Thoracic aorta (tissue), 2 donors: ENCODE measurements at regions not wholly inside any gene's neighbourhood (a gene's known extent, or its start where the extent isn't known, plus 50 kb on each side); places are given as distances from the start of the nearest gene placed in this dataset.

ENCODE experiments used
- ATAC-seq: fragments of 150-250 bp; one replicate; pipeline ENCODE4 v1.8.0; 2017; ENCODE audit warnings: low read depth; ENCODE audit not compliant: insufficient number of reproducible peaks, low FRiP score
- DNase-seq: peaks from one replicate; pipeline ENCODE4 v3.0.0-alpha.2; 2020; ENCODE audit warnings: low spot score
- H3K27ac ChIP-seq, 2 donors: fragments of 200-600 bp; sonication (generic); 1 replicate in 1 of 2; 2 replicates in 1 of 2; pipeline ENCODE4 v1.5.1; 2016; ENCODE audit warnings: mild to moderate bottlenecking in 2 of 2, moderate library complexity in 2 of 2
- H3K27me3 ChIP-seq: fragments of 200-600 bp; sonication (generic); replicated peaks from 2 replicates; pipeline ENCODE4 v1.6.0; 2016; ENCODE audit warnings: mild to moderate bottlenecking; ENCODE audit not compliant: insufficient read depth
- H3K36me3 ChIP-seq: fragments of 200-600 bp; sonication (generic); one replicate; pipeline ENCODE4 v1.5.1; 2016
- H3K4me1 ChIP-seq, 2 donors: fragments of 200-600 bp; sonication (generic); 1 replicate in 1 of 2; 2 replicates in 1 of 2; pipeline versions ENCODE4 v1.5.1 to v1.6.0; 2016; ENCODE audit warnings: low read depth in 2 of 2, mild to moderate bottlenecking in 1 of 2; ENCODE audit not compliant: control insufficient read depth in 1 of 2
- H3K4me3 ChIP-seq: fragments of 200-600 bp; sonication (generic); 2 replicates; pipeline ENCODE4 v1.5.1; 2016; ENCODE audit warnings: mild to moderate bottlenecking
- H3K9me3 ChIP-seq: fragments of 200-600 bp; sonication (generic); 2 replicates; pipeline ENCODE4 v1.5.1; 2016
- TF ChIP-seq, protein P1 (sequence below): fragments of 200-600 bp; sonication (generic); IDR thresholded peaks from one replicate; pipeline ENCODE4 v1.5.1; 2019; ENCODE audit warnings: antibody characterized with exemption

DNA sequence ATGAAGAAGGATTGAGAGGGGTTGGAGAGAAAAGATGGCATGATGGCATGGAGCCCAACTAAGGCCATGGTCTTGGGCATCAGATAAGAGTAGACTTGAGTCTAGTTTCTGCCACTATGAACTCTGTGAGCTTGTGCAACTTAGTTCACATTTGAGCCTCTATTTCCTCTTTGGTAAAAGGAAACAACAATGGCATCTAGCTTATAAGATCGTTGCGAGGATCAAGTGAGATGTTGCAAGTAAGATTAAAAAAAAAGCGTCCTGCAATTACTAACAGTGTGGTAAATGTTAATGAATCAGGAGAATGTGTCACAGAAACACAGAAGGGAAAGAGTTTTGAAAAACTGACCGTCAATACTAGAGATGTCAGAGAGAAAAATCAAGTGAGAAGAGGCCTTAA, 202.9 kb upstream of the FGGY start:
- no peak for ATAC-seq
- H3K4me3 ChIP-seq: no peak overlapping the region
- peaks cover 4% of the 10 kb centered on the region for H3K9me3 ChIP-seq
- no peak for DNase-seq
- no peaks in the 10 kb centered on the region for H3K36me3 ChIP-seq
- no peaks in the 10 kb centered on the region for H3K4me1 ChIP-seq
- no peaks in the 10 kb centered on the region for H3K27me3 ChIP-seq
- TF ChIP-seq, protein P1, sequence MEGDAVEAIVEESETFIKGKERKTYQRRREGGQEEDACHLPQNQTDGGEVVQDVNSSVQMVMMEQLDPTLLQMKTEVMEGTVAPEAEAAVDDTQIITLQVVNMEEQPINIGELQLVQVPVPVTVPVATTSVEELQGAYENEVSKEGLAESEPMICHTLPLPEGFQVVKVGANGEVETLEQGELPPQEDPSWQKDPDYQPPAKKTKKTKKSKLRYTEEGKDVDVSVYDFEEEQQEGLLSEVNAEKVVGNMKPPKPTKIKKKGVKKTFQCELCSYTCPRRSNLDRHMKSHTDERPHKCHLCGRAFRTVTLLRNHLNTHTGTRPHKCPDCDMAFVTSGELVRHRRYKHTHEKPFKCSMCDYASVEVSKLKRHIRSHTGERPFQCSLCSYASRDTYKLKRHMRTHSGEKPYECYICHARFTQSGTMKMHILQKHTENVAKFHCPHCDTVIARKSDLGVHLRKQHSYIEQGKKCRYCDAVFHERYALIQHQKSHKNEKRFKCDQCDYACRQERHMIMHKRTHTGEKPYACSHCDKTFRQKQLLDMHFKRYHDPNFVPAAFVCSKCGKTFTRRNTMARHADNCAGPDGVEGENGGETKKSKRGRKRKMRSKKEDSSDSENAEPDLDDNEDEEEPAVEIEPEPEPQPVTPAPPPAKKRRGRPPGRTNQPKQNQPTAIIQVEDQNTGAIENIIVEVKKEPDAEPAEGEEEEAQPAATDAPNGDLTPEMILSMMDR: no peak
- no peak overlapping the region for H3K27ac ChIP-seq

DNA sequence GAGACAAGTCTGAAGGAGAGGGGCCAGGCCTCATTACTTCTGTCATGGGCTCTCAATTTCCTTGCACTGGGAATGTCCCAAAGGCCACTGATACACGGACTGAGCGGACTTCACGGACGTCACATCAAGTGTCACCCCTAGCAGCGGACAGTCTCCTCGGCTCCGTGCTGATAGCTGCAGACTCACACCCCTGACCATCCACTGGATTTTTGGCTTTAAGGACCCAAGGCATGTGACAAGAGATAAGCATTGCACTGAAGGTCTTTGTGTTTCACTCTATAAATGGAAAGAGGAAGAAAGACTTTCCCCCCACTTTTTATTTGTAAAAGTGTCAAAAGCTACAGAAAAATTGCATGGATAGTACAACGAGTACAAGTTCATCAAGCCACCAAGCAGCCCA, 200.4 kb upstream of the FGGY start:
- DNase-seq: no peak
- Histone ChIP-seq H3K4me3 (no peak overlapping the region), H3K4me1 (no peaks in the 10 kb centered on the region), H3K36me3 (no peaks in the 10 kb centered on the region), H3K27me3 (no peaks in the 10 kb centered on the region), H3K27ac (no peak overlapping the region), H3K9me3 (no peaks in the 10 kb centered on the region)
- no peak for ATAC-seq
- TF ChIP-seq, protein P1: no peak

DNA sequence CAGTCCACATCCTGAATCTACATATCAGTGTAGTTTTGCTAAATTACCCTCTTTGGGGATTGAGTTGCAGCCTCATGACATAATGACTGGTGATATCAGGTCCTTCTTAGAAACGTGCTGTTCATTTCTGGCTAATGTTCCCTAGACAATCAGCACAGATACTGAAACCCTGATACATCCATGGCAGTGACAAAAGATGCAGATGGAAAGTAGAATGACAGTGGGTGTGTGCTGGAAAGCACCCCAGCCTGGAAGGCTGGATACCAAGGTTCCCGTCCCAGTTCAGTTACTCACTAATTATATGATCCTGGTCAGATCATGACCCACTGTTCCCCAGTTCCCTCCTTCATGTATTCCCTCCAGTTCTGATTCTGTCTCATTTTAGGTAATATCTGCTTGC, 198.2 kb upstream of the FGGY start:
- TF ChIP-seq, protein P1: no peak
- H3K27me3 ChIP-seq: no peaks in the 10 kb centered on the region
- ATAC-seq (no peak), DNase-seq (no peak)
- no peaks in the 10 kb centered on the region for H3K36me3 ChIP-seq
- no peaks in the 10 kb centered on the region for H3K4me1 ChIP-seq
- H3K27ac ChIP-seq: no peak overlapping the region
- H3K9me3 ChIP-seq: no peaks in the 10 kb centered on the region
- no peak overlapping the region for H3K4me3 ChIP-seq

DNA sequence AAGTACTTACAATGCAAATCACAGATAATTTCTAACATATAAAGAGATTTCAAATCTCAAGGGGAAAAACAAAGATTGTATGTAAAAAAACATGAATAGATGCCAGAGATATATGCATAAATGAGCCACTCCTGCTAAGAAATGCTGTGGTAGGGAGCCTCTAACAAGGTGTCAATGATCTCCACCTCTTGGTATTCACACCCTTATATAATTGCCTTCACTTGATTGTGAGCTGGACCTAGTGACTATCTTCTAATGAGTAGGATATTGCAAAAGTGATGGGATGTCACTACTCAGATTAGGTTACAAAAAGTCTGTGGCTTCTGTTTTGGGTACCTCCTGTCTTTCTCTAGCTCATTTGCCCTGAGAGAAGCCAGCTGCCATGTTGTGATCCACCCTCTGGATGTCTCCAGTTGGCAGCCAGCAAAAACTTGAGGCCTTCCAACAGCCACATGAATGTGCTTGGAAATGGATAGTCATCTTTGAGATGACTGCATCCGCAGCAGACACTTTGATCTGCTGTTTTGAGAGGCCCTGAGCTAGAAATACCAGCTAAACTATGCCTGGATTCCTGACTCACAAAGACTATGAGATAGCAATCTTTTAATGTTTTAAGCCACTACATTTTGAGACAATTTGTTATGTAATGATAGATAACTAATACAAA, 196.1 kb upstream of the FGGY start:
- H3K4me1 ChIP-seq: peaks cover 1 to 5% of the 10 kb centered on the region in 2 donors
- ATAC-seq (no peak), DNase-seq (no peak)
- no peaks in the 10 kb centered on the region for H3K36me3 ChIP-seq
- H3K27ac ChIP-seq: no peak overlapping the region
- H3K27me3 ChIP-seq: no peaks in the 10 kb centered on the region
- no peak overlapping the region for H3K4me3 ChIP-seq
- no peaks in the 10 kb centered on the region for H3K9me3 ChIP-seq
- TF ChIP-seq, protein P1: no peak

DNA sequence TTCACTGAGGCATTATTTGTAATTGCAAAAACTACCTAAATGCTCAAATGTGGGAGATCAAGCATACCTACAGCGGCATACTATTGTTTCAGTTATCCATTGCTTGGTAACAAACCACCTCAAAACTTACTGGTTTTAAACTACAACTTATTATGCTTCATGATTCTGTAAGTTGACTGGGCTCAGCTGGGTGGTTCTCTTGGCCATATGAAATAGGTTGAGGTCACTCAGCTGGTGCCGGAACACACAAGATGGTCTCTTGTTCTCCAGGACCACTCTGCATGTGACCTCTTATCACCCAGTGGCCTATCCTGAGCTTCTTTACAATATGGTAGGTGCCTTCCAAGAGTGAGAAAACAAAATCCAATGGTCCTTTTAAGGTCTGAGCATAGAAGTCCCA, 195.4 kb upstream of the FGGY start:
- Histone ChIP-seq H3K36me3 (no peaks in the 10 kb centered on the region), H3K27ac (no peak overlapping the region), H3K4me1 (peaks cover 7 to 12% of the 10 kb centered on the region in 2 donors), H3K27me3 (no peaks in the 10 kb centered on the region), H3K4me3 (no peak overlapping the region), H3K9me3 (no peaks in the 10 kb centered on the region)
- no peak for DNase-seq
- ATAC-seq: no peak
- TF ChIP-seq, protein P1: no peak
